HG03571 (cell line): ENCODE measurements at regions not wholly inside any gene's neighbourhood (a gene's known extent, or its start where the extent isn't known, plus 50 kb on each side); places are given as distances from the start of the nearest gene placed in this dataset.
"Not testable (repeated sequence)": the region's sequence is repeated elsewhere in the genome, so short reads cannot be mapped to it uniquely, and the experiment has no call there.

Experiments used
- ATAC-seq: cut with Tn5 transposase; IDR thresholded peaks from one replicate; pipeline ENCODE4 v1.9.1; 2021; ENCODE audit not compliant: unreplicated experiment

- no peak for ATAC-seq
Observed at GRCh38 chr6:12543953-12544352, 172.6 kb upstream of the PHACTR1 start.

GRCh38 chr6:12544821-12545565 is 171.6 kb upstream of the PHACTR1 start:
- ATAC-seq, result no peak

- no peak for ATAC-seq
Observed at GRCh38 chr6:12545619-12546409, 170.8 kb upstream of the PHACTR1 start.

GRCh38 chr6:12546410-12547002 is 170.1 kb upstream of the PHACTR1 start:
- no peak for ATAC-seq

- no peak for ATAC-seq
Observed at GRCh38 chr6:12548526-12548925, 168.0 kb upstream of the PHACTR1 start.

- not testable (repeated sequence) for ATAC-seq
Observed at GRCh38 chr6:12549445-12549844, 167.1 kb upstream of the PHACTR1 start.

GRCh38 chr6:12554820-12555219 is 161.7 kb upstream of the PHACTR1 start:
- ATAC-seq, result not testable (repeated sequence)

- no peak for ATAC-seq
Observed at GRCh38 chr6:12555267-12555666, 161.3 kb upstream of the PHACTR1 start.

- ATAC-seq, result no peak
Observed at GRCh38 chr6:12555781-12556180, 160.8 kb upstream of the PHACTR1 start.

- ATAC-seq, result no peak
Observed at GRCh38 chr6:12557765-12558164, 158.8 kb upstream of the PHACTR1 start.

- ATAC-seq, result no peak
Observed at GRCh38 chr6:12560315-12560714, 156.3 kb upstream of the PHACTR1 start.

- no peak for ATAC-seq
Observed at GRCh38 chr6:12566618-12567123, 149.9 kb upstream of the PHACTR1 start.

- no peak for ATAC-seq
Observed at GRCh38 chr6:12567682-12568081, 148.9 kb upstream of the PHACTR1 start.

GRCh38 chr6:12569646-12570045 is 146.9 kb upstream of the PHACTR1 start:
- ATAC-seq, result no peak

GRCh38 chr6:12570461-12571030 is 146.0 kb upstream of the PHACTR1 start:
- ATAC-seq, result no peak

GRCh38 chr6:12572896-12573827 is 143.4 kb upstream of the PHACTR1 start:
- ATAC-seq, result no peak

- ATAC-seq, result no peak
Observed at GRCh38 chr6:12575961-12576360, 140.6 kb upstream of the PHACTR1 start.

GRCh38 chr6:12576389-12576788 is 140.2 kb upstream of the PHACTR1 start:
- ATAC-seq, result no peak

GRCh38 chr6:12577124-12577850 is 139.3 kb upstream of the PHACTR1 start:
- ATAC-seq, result no peak

GRCh38 chr6:12578097-12578496 is 138.5 kb upstream of the PHACTR1 start:
- ATAC-seq, result no peak
